Body of pancreas (tissue), 4 donors: ENCODE measurements at regions not wholly inside any gene's neighbourhood (a gene's known extent, or its start where the extent isn't known, plus 50 kb on each side); places are given as distances from the start of the nearest gene placed in this dataset.

ENCODE experiments used
- ATAC-seq: fragments of 150-250 bp; one replicate; pipeline ENCODE4 v1.9.1; 2016
- DNase-seq, 4 donors: peaks; one replicate each; pipeline ENCODE4 v3.0.0-alpha.2; 2019
- H3K27ac ChIP-seq, 4 donors: fragments of 200-600 bp; sonication (generic); 1 replicate in 3 of 4; 2 replicates in 1 of 4; pipeline versions ENCODE4 v1.5.1 to v1.6.1; 2016 to 2019; ENCODE audit warnings: mild to moderate bottlenecking in 1 of 4, mixed read lengths in 1 of 4, moderate library complexity in 1 of 4
- H3K27me3 ChIP-seq, 2 donors: fragments of 200-600 bp; sonication (generic); one replicate each; pipeline ENCODE4 v1.6.0; 2016; ENCODE audit warnings: mild to moderate bottlenecking in 1 of 2
- H3K36me3 ChIP-seq, 2 donors: fragments of 200-600 bp; sonication (generic); replicated peaks in 1 of 2; 2 replicates each; pipeline ENCODE4 v1.5.1; 2016; ENCODE audit warnings: low read depth in 2 of 2; ENCODE audit not compliant: insufficient read depth in 1 of 2
- H3K4me1 ChIP-seq: fragments of 200-600 bp; sonication (generic); one replicate; pipeline ENCODE4 v1.6.0; 2016
- H3K4me3 ChIP-seq, 2 donors: fragments of 200-600 bp; sonication (generic); 1 replicate in 1 of 2; 2 replicates in 1 of 2; pipeline ENCODE4 v1.5.1; 2016 to 2019
- H3K9me3 ChIP-seq, 3 donors: fragments of 200-600 bp; sonication (generic); 1 replicate in 2 of 3; 2 replicates in 1 of 3; pipeline ENCODE4 v1.5.1; 2016
- CTCF ChIP-seq, 7 experiments: fragments of 450-650 bp in 4 of 7; fragments of 200-600 bp in 3 of 7; sonication (generic) in 3 of 7; IDR thresholded peaks; one replicate each; pipeline ENCODE4 v1.5.1; 2016 to 2019; ENCODE audit warnings: antibody characterized with exemption in 7 of 7
- POLR2A ChIP-seq, 3 donors: fragments of 450-650 bp; IDR thresholded peaks; one replicate each; pipeline ENCODE4 v1.6.1; 2016; ENCODE audit warnings: antibody characterized with exemption in 3 of 3, mild to moderate bottlenecking in 2 of 3
- WGBS, 2 donors: methylation state at CpG; one replicate each; pipeline ENCODE4 v1.1.5; 2017; 5-methylcytosine and 5-hydroxymethylcytosine counted together
- intact Hi-C: fragments of 100-400 bp; cut with DNase I; formaldehyde crosslinking; loops from one replicate; pipeline ENCODE4 v1.15.1; 2023

GRCh38 chr11:113591117-113591516 lies 115.0 kb downstream of the TMPRSS5 start:
- Histone ChIP-seq H3K27me3 (no peaks in the 10 kb centered on the region), H3K9me3 (no peaks in the 10 kb centered on the region), H3K36me3 (no peaks in the 10 kb centered on the region), H3K4me3 (no peak overlapping the region), H3K27ac (no peak overlapping the region), H3K4me1 (no peaks in the 10 kb centered on the region)
- TF ChIP-seq CTCF (IDR thresholded peaks at IDR 0.05) (no peak), POLR2A (IDR thresholded peaks at IDR 0.05) (no peak)
- intact Hi-C loops: no loop called here
- ATAC-seq: no peak
- no peak for DNase-seq
- WGBS, 2 donors: 51% methylated on average over 3 of the region's 3 CpGs; no CpG with 5 or more reads in 1 of the 2 donors

- no peak for DNase-seq
- no peak for TF ChIP-seq CTCF (IDR thresholded peaks at IDR 0.05)
- no peak for TF ChIP-seq POLR2A (IDR thresholded peaks at IDR 0.05)
- no peak for ATAC-seq
- intact Hi-C loops: no loop called here
- Histone ChIP-seq H3K9me3 (no peaks in the 10 kb centered on the region), H3K27me3 (no peaks in the 10 kb centered on the region), H3K4me3 (no peak overlapping the region), H3K4me1 (no peaks in the 10 kb centered on the region), H3K36me3 (no peaks in the 10 kb centered on the region), H3K27ac (no peak overlapping the region)
- 78 to 81% methylated on average over 4 of the region's 4 CpGs for WGBS, 2 donors
These were observed 112.1 kb upstream of the DRD2 start for GRCh38 chr11:113587308-113587739.

GRCh38 chr11:113584371-113584770 lies 109.2 kb upstream of the DRD2 start:
- 80 to 92% methylated on average over 5 to 6 of the region's 6 CpGs for WGBS, 2 donors
- DNase-seq (no peak), ATAC-seq (no peak)
- Histone ChIP-seq H3K4me1 (no peaks in the 10 kb centered on the region), H3K36me3 (no peaks in the 10 kb centered on the region), H3K4me3 (no peak overlapping the region), H3K9me3 (no peaks in the 10 kb centered on the region), H3K27me3 (no peaks in the 10 kb centered on the region), H3K27ac (no peak overlapping the region)
- TF ChIP-seq CTCF (IDR thresholded peaks at IDR 0.05): no peak
- TF ChIP-seq POLR2A (IDR thresholded peaks at IDR 0.05): no peak
- intact Hi-C loops: no loop called here

GRCh38 chr11:113581713-113582112 lies 106.5 kb upstream of the DRD2 start:
- no peak for DNase-seq
- no peak overlapping the region for H3K4me3 ChIP-seq
- H3K27me3 ChIP-seq: no peaks in the 10 kb centered on the region
- no peaks in the 10 kb centered on the region for H3K4me1 ChIP-seq
- H3K9me3 ChIP-seq: no peaks in the 10 kb centered on the region
- 81% methylated on average over 3 of the region's 3 CpGs for WGBS, 2 donors
- H3K27ac ChIP-seq: no peak overlapping the region
- no peaks in the 10 kb centered on the region for H3K36me3 ChIP-seq
- intact Hi-C loops: no loop called here
- ATAC-seq: no peak
- TF ChIP-seq POLR2A (IDR thresholded peaks at IDR 0.05): no peak
- TF ChIP-seq CTCF (IDR thresholded peaks at IDR 0.05): no peak

- DNase-seq (no peak), ATAC-seq (no peak)
- H3K27me3 ChIP-seq: no peaks in the 10 kb centered on the region
- H3K36me3 ChIP-seq: no peaks in the 10 kb centered on the region
- intact Hi-C loops: no loop called here
- no peak overlapping the region for H3K4me3 ChIP-seq
- no peak overlapping the region for H3K27ac ChIP-seq
- no peaks in the 10 kb centered on the region for H3K9me3 ChIP-seq
- 46 to 56% methylated on average over 11 of the region's 11 CpGs for WGBS, 2 donors
- no peaks in the 10 kb centered on the region for H3K4me1 ChIP-seq
- TF ChIP-seq POLR2A (IDR thresholded peaks at IDR 0.05) (no peak), CTCF (IDR thresholded peaks at IDR 0.05) (no peak)
These were observed 104.2 kb upstream of the DRD2 start for GRCh38 chr11:113579292-113579940.
